ENCODE measurements at regions not wholly inside any gene's neighbourhood (a gene's known extent, or its start where the extent isn't known, plus 50 kb on each side); places are given as distances from the start of the nearest gene placed in this dataset.

DNA sequence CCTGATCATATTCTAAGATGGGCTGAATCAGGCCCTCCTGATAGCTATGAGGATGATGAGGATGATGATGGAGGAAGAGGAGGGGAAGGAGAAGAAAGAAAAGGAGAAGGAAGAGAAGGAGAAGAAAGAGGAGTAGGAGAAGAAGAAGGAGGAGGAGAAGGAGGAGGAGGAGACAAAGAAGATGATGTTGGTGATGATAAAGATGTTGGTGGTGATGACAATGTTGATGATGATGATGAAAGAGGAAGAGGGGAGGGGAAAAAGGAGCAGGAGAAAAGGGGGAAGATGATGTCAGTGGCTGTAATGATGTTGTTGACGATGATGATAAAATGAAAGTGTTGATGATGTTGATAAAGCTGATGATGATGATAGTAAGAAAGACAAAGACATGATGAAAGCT lies 119.5 kb downstream of the CDC5L start:
- BruUV-seq (replicated peaks), result no TSS peak

GRCh38 chr6:44508646-44509045 lies 121.1 kb downstream of the CDC5L start:
- ATAC-seq (no peak), DNase-seq (ENCODE audit: low read depth, low spot score) (no peak)
- BruUV-seq (replicated peaks), result no TSS peak
- no peaks in the 10 kb centered on the region for H3K36me3 ChIP-seq (ENCODE audit: control insufficient read depth, insufficient read depth, low read length)
- H3K27me3 ChIP-seq (ENCODE audit: control insufficient read depth, insufficient read depth, low read length), result no peaks in the 10 kb centered on the region; the same call in none of the 2 replicates
- intact Hi-C loops (cut with micrococcal nuclease; ENCODE audit: unreplicated experiment) (no loop called here), in situ Hi-C loops (cut with HindIII; ENCODE audit: low pct_unique_long_range_greater_than_20kb, low sequenced_read_pairs) (no loop called here)
- H3K9me3 ChIP-seq (ENCODE audit: control insufficient read depth, insufficient read depth, low read depth, low read length), result no peaks in the 10 kb centered on the region
- CTCF ChIA-PET, result interaction anchor here (0.8 kb wide), 1 partner anchor 84 kb away, joined by 3 read pairs; no protein-coding TSS in a partner anchor
- H3K4me3 ChIP-seq (ENCODE audit: low read depth in 2 of 2, low read length in 2 of 2), result no peak overlapping the region
- H3K27ac ChIP-seq (ENCODE audit: low read length), result no peak overlapping the region
- POLR2A ChIA-PET, result no interaction called here
- no peak for TF ChIP-seq REST (IDR thresholded peaks at IDR 0.05; ENCODE audit: insufficient read depth in 1 of 2, low read depth in 2 of 2, low read length in 1 of 2)
- no peaks in the 10 kb centered on the region for H3K4me1 ChIP-seq (ENCODE audit: control insufficient read depth, insufficient read depth, low read length)

More for the DNA sequence above, 119.5 kb downstream of the CDC5L start:
- no peaks in the 10 kb centered on the region; the same call in none of the 2 replicates for H3K27me3 ChIP-seq (ENCODE audit: control insufficient read depth, insufficient read depth, low read length)
- in situ Hi-C loops (cut with HindIII; ENCODE audit: low pct_unique_long_range_greater_than_20kb, low sequenced_read_pairs), result no loop called here
- TF ChIP-seq SIN3A (IDR thresholded peaks at IDR 0.05; ENCODE audit: borderline replicate concordance, insufficient read depth, low read depth, low read length) (no peak), POLR2AphosphoS5 (IDR thresholded peaks at IDR 0.05; ENCODE audit: low read depth, low read length) (no peak), TCF7L2 (IDR thresholded peaks at IDR 0.05; ENCODE audit: low read depth, low read length) (no peak), REST (IDR thresholded peaks at IDR 0.05; ENCODE audit: insufficient read depth in 1 of 2, low read depth in 2 of 2, low read length in 1 of 2) (no peak), CTCF (IDR thresholded peaks at IDR 0.05) (no peak)
- no peak overlapping the region for H3K4me3 ChIP-seq (ENCODE audit: low read depth in 2 of 2, low read length in 2 of 2)
- DNase-seq (ENCODE audit: low read depth, low spot score) (no peak), ATAC-seq (no peak)
- no peaks in the 10 kb centered on the region for H3K4me1 ChIP-seq (ENCODE audit: control insufficient read depth, insufficient read depth, low read length)
- no peaks in the 10 kb centered on the region for H3K9me3 ChIP-seq (ENCODE audit: control insufficient read depth, insufficient read depth, low read depth, low read length)
- no peak overlapping the region for H3K27ac ChIP-seq (ENCODE audit: low read length)
- intact Hi-C loops (cut with micrococcal nuclease; ENCODE audit: unreplicated experiment), result no loop called here
- CTCF ChIA-PET, result no interaction called here
- POLR2A ChIA-PET, result interaction anchor here (0.6 kb wide), 1 partner anchor 470 kb away, joined by 3 read pairs; no protein-coding TSS in a partner anchor
- H3K36me3 ChIP-seq (ENCODE audit: control insufficient read depth, insufficient read depth, low read length), result no peaks in the 10 kb centered on the region
